ENCODE measurements at regions not wholly inside any gene's neighbourhood (a gene's known extent, or its start where the extent isn't known, plus 50 kb on each side); places are given as distances from the start of the nearest gene placed in this dataset.

GRCh38 chr12:127670294-127670693, 596.7 kb upstream of the TMEM132C start:
- Histone ChIP-seq H2AFZ (ENCODE audit: control insufficient read depth, low read depth, low read length) (no peak overlapping the region), H3K9me3 (replicated peaks; ENCODE audit: control insufficient read depth, insufficient read depth, low read length) (no peaks in the 10 kb centered on the region; the same call in 2 of the 3 replicates), H3K4me2 (ENCODE audit: control insufficient read depth, insufficient read depth) (no peak overlapping the region), H3K4me3 (no peak overlapping the region), H3K79me2 (ENCODE audit: control insufficient read depth, insufficient read depth, low read length) (no peaks in the 10 kb centered on the region), H3K27me3 (replicated peaks in 1 of 2; ENCODE audit: control insufficient read depth in 2 of 2, insufficient read depth in 2 of 2, low read length in 1 of 2) (no peaks in the 10 kb centered on the region), H3K36me3 (ENCODE audit: control insufficient read depth in 2 of 2, insufficient read depth in 2 of 2, low read length in 1 of 2) (no peaks in the 10 kb centered on the region), H3K4me1 (ENCODE audit: control insufficient read depth, insufficient read depth, low read length) (no peaks in the 10 kb centered on the region), H3K27ac (ENCODE audit: control insufficient read depth, insufficient read depth) (no peak overlapping the region), H4K20me1 (ENCODE audit: control insufficient read depth, insufficient read depth) (no peaks in the 10 kb centered on the region), H3K9ac (ENCODE audit: control insufficient read depth, insufficient read depth, low read length) (no peak overlapping the region)
- 60% methylated on average over 5 of the region's 5 CpGs for WGBS (ENCODE audit: insufficient coverage, insufficient replicate concordance, low lambda C conversion rate, missing lambda C conversion rate)
- CTCF ChIA-PET: no interaction called here
- no TSS peak for BruUV-seq (replicated peaks)
- SMC1A ChIA-PET (ENCODE audit: uncharacterized antibody, unreplicated experiment): no interaction called here
- POLR2A ChIA-PET: no interaction called here
- RAD21 ChIA-PET (ENCODE audit: unreplicated experiment): no interaction called here
- TF ChIP-seq BRCA1 (IDR thresholded peaks at IDR 0.05; ENCODE audit: low read depth, low read length) (no peak), TAF1 (IDR thresholded peaks at IDR 0.05; ENCODE audit: borderline replicate concordance, low read depth, low read length) (no peak), CEBPZ (IDR thresholded peaks at IDR 0.05; ENCODE audit: low read depth, low read length) (no peak), CEBPB (IDR thresholded peaks at IDR 0.05; ENCODE audit: borderline replicate concordance in 1 of 2, low read depth in 2 of 2, low read length in 2 of 2) (no peak), ZZZ3 (IDR thresholded peaks at IDR 0.05; ENCODE audit: control insufficient read depth, insufficient read length, low read depth) (no peak), PKNOX1 (IDR thresholded peaks at IDR 0.05) (no peak), CBX3 (IDR thresholded peaks at IDR 0.05; ENCODE audit: borderline replicate concordance, low read depth) (no peak), KLF5 (IDR thresholded peaks at IDR 0.05; ENCODE audit: partially characterized antibody) (no peak), NR2C2 (IDR thresholded peaks at IDR 0.05; ENCODE audit: borderline replicate concordance, control insufficient read depth, insufficient read length, low read depth) (no peak), ESRRA (IDR thresholded peaks at IDR 0.05; ENCODE audit: low read length) (no peak), CREB1 (IDR thresholded peaks at IDR 0.05; ENCODE audit: low read depth) (no peak), GATAD2B (conservative IDR thresholded peaks at IDR 0.05; ENCODE audit: low read depth) (no peak)
- TF ChIP-seq, protein P1, sequence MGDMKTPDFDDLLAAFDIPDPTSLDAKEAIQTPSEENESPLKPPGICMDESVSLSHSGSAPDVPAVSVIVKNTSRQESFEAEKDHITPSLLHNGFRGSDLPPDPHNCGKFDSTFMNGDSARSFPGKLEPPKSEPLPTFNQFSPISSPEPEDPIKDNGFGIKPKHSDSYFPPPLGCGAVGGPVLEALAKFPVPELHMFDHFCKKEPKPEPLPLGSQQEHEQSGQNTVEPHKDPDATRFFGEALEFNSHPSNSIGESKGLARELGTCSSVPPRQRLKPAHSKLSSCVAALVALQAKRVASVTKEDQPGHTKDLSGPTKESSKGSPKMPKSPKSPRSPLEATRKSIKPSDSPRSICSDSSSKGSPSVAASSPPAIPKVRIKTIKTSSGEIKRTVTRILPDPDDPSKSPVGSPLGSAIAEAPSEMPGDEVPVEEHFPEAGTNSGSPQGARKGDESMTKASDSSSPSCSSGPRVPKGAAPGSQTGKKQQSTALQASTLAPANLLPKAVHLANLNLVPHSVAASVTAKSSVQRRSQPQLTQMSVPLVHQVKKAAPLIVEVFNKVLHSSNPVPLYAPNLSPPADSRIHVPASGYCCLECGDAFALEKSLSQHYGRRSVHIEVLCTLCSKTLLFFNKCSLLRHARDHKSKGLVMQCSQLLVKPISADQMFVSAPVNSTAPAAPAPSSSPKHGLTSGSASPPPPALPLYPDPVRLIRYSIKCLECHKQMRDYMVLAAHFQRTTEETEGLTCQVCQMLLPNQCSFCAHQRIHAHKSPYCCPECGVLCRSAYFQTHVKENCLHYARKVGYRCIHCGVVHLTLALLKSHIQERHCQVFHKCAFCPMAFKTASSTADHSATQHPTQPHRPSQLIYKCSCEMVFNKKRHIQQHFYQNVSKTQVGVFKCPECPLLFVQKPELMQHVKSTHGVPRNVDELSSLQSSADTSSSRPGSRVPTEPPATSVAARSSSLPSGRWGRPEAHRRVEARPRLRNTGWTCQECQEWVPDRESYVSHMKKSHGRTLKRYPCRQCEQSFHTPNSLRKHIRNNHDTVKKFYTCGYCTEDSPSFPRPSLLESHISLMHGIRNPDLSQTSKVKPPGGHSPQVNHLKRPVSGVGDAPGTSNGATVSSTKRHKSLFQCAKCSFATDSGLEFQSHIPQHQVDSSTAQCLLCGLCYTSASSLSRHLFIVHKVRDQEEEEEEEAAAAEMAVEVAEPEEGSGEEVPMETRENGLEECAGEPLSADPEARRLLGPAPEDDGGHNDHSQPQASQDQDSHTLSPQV (IDR thresholded peaks at IDR 0.05): no peak
- in situ Hi-C loops (cut with MboI) (no loop called here), intact Hi-C loops (cut with micrococcal nuclease; ENCODE audit: unreplicated experiment) (no loop called here)
- DNase-seq (ENCODE audit: low read depth, low spot score) (no peak), FAIRE-seq (no peak), ATAC-seq (no peak)
